ENCODE measurements at regions not wholly inside any gene's neighbourhood (a gene's known extent, or its start where the extent isn't known, plus 50 kb on each side); places are given as distances from the start of the nearest gene placed in this dataset.

GRCh38 chr6:23396949-23397348 is 729.1 kb upstream of the NRSN1 start:
- DNase-seq = no peak

GRCh38 chr6:23403460-23403859 is 722.6 kb upstream of the NRSN1 start:
- DNase-seq = no peak

GRCh38 chr6:23409531-23409930 is 716.5 kb upstream of the NRSN1 start:
- no peak for DNase-seq

GRCh38 chr6:23410439-23410838 is 715.6 kb upstream of the NRSN1 start:
- DNase-seq = no peak

- DNase-seq = no peak
Observed at GRCh38 chr6:23412770-23413169, 713.2 kb upstream of the NRSN1 start.

GRCh38 chr6:23413327-23414050 is 712.5 kb upstream of the NRSN1 start:
- DNase-seq = no peak

GRCh38 chr6:23414051-23414445 is 712.0 kb upstream of the NRSN1 start:
- DNase-seq = no peak

GRCh38 chr6:23414922-23415321 is 711.1 kb upstream of the NRSN1 start:
- DNase-seq = no peak

- DNase-seq = no peak
Observed at GRCh38 chr6:23415819-23416427, 710.1 kb upstream of the NRSN1 start.

GRCh38 chr6:23417133-23417532 is 708.9 kb upstream of the NRSN1 start:
- DNase-seq = no peak

- no peak for DNase-seq
Observed at GRCh38 chr6:23418095-23418494, 707.9 kb upstream of the NRSN1 start.

GRCh38 chr6:23419046-23419445 is 707.0 kb upstream of the NRSN1 start:
- DNase-seq = no peak

- DNase-seq = no peak
Observed at GRCh38 chr6:23420659-23421350, 705.2 kb upstream of the NRSN1 start.

- DNase-seq = no peak
Observed at GRCh38 chr6:23424584-23424983, 701.4 kb upstream of the NRSN1 start.

- DNase-seq = no peak
Observed at GRCh38 chr6:23435126-23435525, 690.9 kb upstream of the NRSN1 start.

- no peak for DNase-seq
Observed at GRCh38 chr6:23435798-23436197, 690.2 kb upstream of the NRSN1 start.

GRCh38 chr6:23441808-23442461 is 684.1 kb upstream of the NRSN1 start:
- DNase-seq = no peak

- no peak for DNase-seq
Observed at GRCh38 chr6:23445157-23445710, 680.8 kb upstream of the NRSN1 start.

- peak; percentile 19 for DNase-seq
Observed at GRCh38 chr6:23446469-23446967, 679.5 kb upstream of the NRSN1 start.

- no peak for DNase-seq
Observed at GRCh38 chr6:23447731-23448130, 678.3 kb upstream of the NRSN1 start.

GRCh38 chr6:23448281-23448680 is 677.7 kb upstream of the NRSN1 start:
- DNase-seq = no peak

GRCh38 chr6:23454080-23454976 is 671.7 kb upstream of the NRSN1 start:
- no peak for DNase-seq

All from SHP77 treated with DMSO at 0.1 percent for 48 hours (cell line).